ENCODE measurements at regions not wholly inside any gene's neighbourhood (a gene's known extent, or its start where the extent isn't known, plus 50 kb on each side); places are given as distances from the start of the nearest gene placed in this dataset.

DNA sequence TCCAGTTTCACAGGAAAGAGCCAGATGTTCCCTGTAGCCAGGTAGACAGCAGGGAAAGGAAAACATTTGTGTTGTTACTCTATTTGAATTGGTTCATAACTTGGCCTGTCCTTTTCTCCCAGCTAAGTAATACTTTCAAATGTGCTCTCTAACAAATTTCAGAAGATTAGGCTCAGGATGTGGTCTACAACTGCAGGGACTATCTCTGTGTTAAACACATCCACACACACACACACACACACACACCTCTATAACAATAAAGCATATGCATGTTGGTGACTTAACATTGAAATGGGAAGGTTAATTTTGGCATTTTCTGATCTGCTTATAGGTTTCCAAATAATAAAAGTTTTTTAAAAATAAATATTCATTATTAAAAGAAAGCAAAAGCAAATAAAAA is 316.0 kb upstream of the ARGLU1 start:
- no peak for ATAC-seq
- TF ChIP-seq SNAI2 (CRISPR knock-in tag; IDR thresholded peaks at IDR 0.05) (no peak), RARB (CRISPR knock-in tag; IDR thresholded peaks at IDR 0.05) (no peak), GLIS3 (CRISPR knock-in tag; IDR thresholded peaks at IDR 0.05) (no peak), CREB5 (CRISPR knock-in tag; IDR thresholded peaks at IDR 0.05; ENCODE audit: low read depth) (no peak)

GRCh38 chr13:106882246-106882645 is 314.3 kb upstream of the ARGLU1 start:
- no peak for ATAC-seq
- TF ChIP-seq TOX (CRISPR knock-in tag; IDR thresholded peaks at IDR 0.05; ENCODE audit: borderline replicate concordance) (no peak), CSRNP3 (CRISPR knock-in tag; IDR thresholded peaks at IDR 0.05) (no peak), ZNF8 (CRISPR knock-in tag; IDR thresholded peaks at IDR 0.05) (no peak), TCF4 (CRISPR knock-in tag; IDR thresholded peaks at IDR 0.05; ENCODE audit: borderline replicate concordance) (no peak)
- TF ChIP-seq, protein P1, sequence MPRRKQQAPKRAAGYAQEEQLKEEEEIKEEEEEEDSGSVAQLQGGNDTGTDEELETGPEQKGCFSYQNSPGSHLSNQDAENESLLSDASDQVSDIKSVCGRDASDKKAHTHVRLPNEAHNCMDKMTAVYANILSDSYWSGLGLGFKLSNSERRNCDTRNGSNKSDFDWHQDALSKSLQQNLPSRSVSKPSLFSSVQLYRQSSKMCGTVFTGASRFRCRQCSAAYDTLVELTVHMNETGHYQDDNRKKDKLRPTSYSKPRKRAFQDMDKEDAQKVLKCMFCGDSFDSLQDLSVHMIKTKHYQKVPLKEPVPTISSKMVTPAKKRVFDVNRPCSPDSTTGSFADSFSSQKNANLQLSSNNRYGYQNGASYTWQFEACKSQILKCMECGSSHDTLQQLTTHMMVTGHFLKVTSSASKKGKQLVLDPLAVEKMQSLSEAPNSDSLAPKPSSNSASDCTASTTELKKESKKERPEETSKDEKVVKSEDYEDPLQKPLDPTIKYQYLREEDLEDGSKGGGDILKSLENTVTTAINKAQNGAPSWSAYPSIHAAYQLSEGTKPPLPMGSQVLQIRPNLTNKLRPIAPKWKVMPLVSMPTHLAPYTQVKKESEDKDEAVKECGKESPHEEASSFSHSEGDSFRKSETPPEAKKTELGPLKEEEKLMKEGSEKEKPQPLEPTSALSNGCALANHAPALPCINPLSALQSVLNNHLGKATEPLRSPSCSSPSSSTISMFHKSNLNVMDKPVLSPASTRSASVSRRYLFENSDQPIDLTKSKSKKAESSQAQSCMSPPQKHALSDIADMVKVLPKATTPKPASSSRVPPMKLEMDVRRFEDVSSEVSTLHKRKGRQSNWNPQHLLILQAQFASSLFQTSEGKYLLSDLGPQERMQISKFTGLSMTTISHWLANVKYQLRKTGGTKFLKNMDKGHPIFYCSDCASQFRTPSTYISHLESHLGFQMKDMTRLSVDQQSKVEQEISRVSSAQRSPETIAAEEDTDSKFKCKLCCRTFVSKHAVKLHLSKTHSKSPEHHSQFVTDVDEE (CRISPR knock-in tag; IDR thresholded peaks at IDR 0.05), result no peak

GRCh38 chr13:106879806-106880205 is 311.9 kb upstream of the ARGLU1 start:
- TF ChIP-seq, protein P1 (CRISPR knock-in tag; IDR thresholded peaks at IDR 0.05), result no peak
- TF ChIP-seq ZNF8 (CRISPR knock-in tag; IDR thresholded peaks at IDR 0.05) (no peak), ARNTL (CRISPR knock-in tag; IDR thresholded peaks at IDR 0.05; ENCODE audit: borderline replicate concordance, low read depth) (no peak), RARB (CRISPR knock-in tag; IDR thresholded peaks at IDR 0.05) (no peak), PATZ1 (CRISPR knock-in tag; IDR thresholded peaks at IDR 0.05; ENCODE audit: borderline replicate concordance) (no peak), SNAI2 (CRISPR knock-in tag; IDR thresholded peaks at IDR 0.05) (no peak), CREB5 (CRISPR knock-in tag; IDR thresholded peaks at IDR 0.05; ENCODE audit: low read depth) (no peak), GLIS3 (CRISPR knock-in tag; IDR thresholded peaks at IDR 0.05) (no peak), ISL1 (CRISPR knock-in tag; IDR thresholded peaks at IDR 0.05) (no peak), ZNF565 (CRISPR knock-in tag; conservative IDR thresholded peaks at IDR 0.05; ENCODE audit: low read depth) (no peak)
- no peak for ATAC-seq

GRCh38 chr13:106874323-106874722 is 306.4 kb upstream of the ARGLU1 start:
- ATAC-seq, result no peak
- TF ChIP-seq, protein P1 (CRISPR knock-in tag; IDR thresholded peaks at IDR 0.05), result no peak
- TF ChIP-seq PPARA (CRISPR knock-in tag; IDR thresholded peaks at IDR 0.05; ENCODE audit: borderline replicate concordance), result no peak
- TF ChIP-seq TCF4 (CRISPR knock-in tag; IDR thresholded peaks at IDR 0.05; ENCODE audit: borderline replicate concordance), result no peak
- TF ChIP-seq ZNF70 (CRISPR knock-in tag; IDR thresholded peaks at IDR 0.05), result no peak
- TF ChIP-seq PATZ1 (CRISPR knock-in tag; IDR thresholded peaks at IDR 0.05; ENCODE audit: borderline replicate concordance), result no peak
- no peak for TF ChIP-seq ZFP3 (CRISPR knock-in tag; IDR thresholded peaks at IDR 0.05)
- no peak for TF ChIP-seq ISL1 (CRISPR knock-in tag; IDR thresholded peaks at IDR 0.05)
- no peak for TF ChIP-seq ZC3H10 (CRISPR knock-in tag; IDR thresholded peaks at IDR 0.05)
- TF ChIP-seq OSR1 (CRISPR knock-in tag; IDR thresholded peaks at IDR 0.05), result no peak
